Right lobe of liver (tissue), 4 donors: ENCODE measurements at regions not wholly inside any gene's neighbourhood (a gene's known extent, or its start where the extent isn't known, plus 50 kb on each side); places are given as distances from the start of the nearest gene placed in this dataset.

Experiments used
- POLR2A ChIP-seq: fragments of 450-650 bp; IDR thresholded peaks from one replicate; pipeline ENCODE4 v1.6.1; 2017; ENCODE audit warnings: antibody characterized with exemption, mild to moderate bottlenecking
- TF ChIP-seq, protein P1 (sequence below), 4 donors: fragments of 200-600 bp in 3 of 4; fragments of 450-650 bp in 1 of 4; IDR thresholded peaks; one replicate each; pipeline versions ENCODE4 v1.5.1 to v1.8.0; 2016 to 2022; ENCODE audit warnings: antibody characterized with exemption in 4 of 4, mild to moderate bottlenecking in 2 of 4
- donor health status: DM: no; HTN: no; CAD: no.
- donor health status: DM: no; HTN: no; CAD: no.
- donor health status: DM: no; HTN: yes; CAD: no.

GRCh38 chr10:126770809-126771208 lies 100.3 kb upstream of the C10orf90 start:
- TF ChIP-seq, protein P1, sequence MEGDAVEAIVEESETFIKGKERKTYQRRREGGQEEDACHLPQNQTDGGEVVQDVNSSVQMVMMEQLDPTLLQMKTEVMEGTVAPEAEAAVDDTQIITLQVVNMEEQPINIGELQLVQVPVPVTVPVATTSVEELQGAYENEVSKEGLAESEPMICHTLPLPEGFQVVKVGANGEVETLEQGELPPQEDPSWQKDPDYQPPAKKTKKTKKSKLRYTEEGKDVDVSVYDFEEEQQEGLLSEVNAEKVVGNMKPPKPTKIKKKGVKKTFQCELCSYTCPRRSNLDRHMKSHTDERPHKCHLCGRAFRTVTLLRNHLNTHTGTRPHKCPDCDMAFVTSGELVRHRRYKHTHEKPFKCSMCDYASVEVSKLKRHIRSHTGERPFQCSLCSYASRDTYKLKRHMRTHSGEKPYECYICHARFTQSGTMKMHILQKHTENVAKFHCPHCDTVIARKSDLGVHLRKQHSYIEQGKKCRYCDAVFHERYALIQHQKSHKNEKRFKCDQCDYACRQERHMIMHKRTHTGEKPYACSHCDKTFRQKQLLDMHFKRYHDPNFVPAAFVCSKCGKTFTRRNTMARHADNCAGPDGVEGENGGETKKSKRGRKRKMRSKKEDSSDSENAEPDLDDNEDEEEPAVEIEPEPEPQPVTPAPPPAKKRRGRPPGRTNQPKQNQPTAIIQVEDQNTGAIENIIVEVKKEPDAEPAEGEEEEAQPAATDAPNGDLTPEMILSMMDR (IDR thresholded peaks at IDR 0.05), result no peak
- TF ChIP-seq POLR2A, result no peak
